HG03103 (cell line): ENCODE measurements at regions not wholly inside any gene's neighbourhood (a gene's known extent, or its start where the extent isn't known, plus 50 kb on each side); places are given as distances from the start of the nearest gene placed in this dataset.

Experiments used
- ATAC-seq: cut with Tn5 transposase; IDR thresholded peaks from one replicate; pipeline ENCODE4 v1.9.1; 2021; ENCODE audit warnings: low read depth; ENCODE audit not compliant: unreplicated experiment

GRCh38 chr17:79332011-79332554 is 257.5 kb downstream of the ENGASE start:
- no peak for ATAC-seq

GRCh38 chr17:79331492-79331891 is 256.9 kb downstream of the ENGASE start:
- no peak for ATAC-seq

- no peak for ATAC-seq
Measured at GRCh38 chr17:79330696-79331095, 256.1 kb downstream of the ENGASE start.

GRCh38 chr17:79330229-79330628 is 255.6 kb downstream of the ENGASE start:
- no peak for ATAC-seq

DNA sequence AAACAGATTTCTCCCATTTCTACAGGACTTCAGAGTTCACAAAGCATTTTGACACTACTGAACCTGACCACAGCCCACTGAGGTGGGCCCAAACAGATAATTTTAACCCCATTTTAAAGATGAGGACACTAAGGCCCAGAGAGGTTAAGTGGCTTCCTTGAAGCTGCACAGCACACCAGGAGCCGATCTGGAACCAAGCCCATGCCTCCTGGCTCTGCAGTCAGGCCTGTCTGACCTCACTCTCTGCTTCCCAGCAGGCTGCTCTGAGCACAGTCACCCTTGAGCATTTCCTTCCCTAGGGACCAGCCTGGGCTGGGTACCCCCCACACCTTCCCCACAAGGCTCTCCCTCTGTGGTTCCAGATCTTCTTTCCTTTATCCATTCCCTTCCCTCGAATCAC is 252.2 kb downstream of the ENGASE start:
- no peak for ATAC-seq

- ATAC-seq = no peak
Measured at GRCh38 chr17:79325709-79326430, 251.2 kb downstream of the ENGASE start.

- no peak for ATAC-seq
Measured at GRCh38 chr17:79324194-79324593, 249.6 kb downstream of the ENGASE start.

DNA sequence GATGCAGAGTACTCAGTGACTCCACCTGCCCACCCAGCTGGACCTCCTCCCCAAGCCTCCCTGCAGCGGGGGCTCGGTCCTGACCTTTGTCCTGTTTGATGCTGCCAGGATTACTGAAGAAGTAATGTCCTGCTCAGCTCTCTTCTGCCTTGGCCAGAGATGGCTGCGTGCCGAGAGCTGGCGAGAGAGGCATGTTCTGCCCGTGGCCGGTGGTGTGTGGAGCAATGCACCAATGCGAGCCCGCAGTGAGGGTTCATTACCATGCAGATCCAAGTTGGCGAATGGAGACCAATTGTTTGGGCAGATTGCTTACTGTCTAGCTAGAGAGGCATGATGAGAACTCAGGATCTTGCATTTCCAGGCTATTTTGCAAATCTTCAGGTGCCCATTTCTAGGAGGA is 248.9 kb downstream of the ENGASE start:
- ATAC-seq = no peak

DNA sequence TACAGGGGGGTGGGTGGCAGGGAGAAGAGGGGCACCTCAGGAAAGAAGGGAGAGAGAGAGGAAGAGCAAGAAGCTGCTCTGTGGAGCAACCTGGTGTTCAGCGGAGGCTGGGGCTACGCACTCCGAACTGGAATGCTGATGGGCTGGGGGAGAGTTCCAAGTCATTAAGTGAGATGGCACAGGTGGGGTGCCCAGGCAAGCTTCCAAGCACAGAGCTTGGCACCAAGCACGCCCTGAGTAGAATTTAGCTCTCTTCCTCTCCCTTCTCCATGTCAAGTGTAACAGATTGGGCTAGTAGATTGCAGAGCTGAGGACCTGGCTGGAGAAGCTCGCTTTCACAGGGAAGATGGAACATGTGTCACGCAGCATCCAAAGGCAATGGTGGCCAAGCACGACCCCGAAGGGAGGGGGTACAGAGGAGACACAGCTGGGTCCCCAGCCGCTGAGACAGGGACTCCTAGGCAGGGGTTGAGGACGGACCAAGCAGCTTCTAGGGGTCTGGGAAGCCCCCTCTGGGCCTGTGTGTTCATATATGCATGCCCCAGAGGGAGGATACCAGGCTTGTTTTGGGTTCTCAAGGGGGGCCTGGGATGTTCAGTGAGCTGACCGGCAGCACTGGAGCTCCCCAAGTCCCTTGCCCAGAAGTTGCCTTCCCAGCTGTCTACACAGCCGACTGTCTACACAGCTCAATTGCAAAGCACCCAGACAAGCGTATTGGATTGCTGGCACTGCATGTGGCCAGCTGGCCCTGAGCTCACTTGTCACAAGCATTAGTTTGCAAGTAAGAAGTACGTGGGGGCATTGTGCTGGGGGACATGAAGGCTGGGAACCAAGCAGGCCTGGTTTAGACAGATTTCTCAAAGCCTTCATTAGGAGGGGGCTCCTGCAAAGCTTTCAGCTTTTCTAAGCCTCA is 247.8 kb downstream of the ENGASE start:
- ATAC-seq = no peak

DNA sequence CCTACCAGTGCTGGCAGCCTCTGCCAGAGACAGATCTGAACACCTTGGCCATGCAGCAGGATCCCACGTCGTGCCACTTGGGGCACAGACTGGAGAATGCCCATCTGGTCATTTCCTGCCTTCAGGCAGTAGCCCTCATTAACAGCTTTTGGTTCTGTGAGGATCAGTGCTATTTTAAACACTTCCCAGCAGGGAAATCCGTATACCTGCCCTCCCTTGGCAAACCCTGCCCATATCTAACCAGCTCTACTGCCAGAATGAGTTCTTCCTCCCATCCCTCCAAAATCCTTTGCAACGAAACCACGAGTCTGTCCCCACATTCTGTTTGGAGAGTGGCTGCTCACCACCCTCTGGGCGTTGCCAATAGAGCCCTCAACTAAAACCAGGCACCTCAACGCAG is 245.7 kb downstream of the ENGASE start:
- ATAC-seq = no peak

DNA sequence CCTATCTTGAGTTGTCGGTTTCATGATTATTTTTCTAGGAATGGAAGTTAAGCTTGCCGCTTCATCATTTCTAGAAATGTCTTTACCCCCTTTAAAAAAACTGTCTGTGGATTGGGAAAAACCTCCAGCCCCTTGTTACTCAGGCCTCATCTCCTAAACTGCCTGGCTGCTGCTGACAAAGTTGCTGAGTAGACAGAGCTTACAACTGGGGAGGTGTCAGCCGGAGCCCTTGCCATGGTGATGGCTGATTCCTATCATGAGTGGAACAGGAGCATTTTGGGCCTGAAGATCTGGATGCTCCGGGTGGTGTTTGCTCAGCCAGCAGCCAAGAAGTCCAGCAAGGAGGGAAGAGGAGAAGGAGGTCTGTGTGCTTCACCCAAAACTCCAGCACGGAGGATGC is 243.3 kb downstream of the ENGASE start:
- no peak for ATAC-seq

DNA sequence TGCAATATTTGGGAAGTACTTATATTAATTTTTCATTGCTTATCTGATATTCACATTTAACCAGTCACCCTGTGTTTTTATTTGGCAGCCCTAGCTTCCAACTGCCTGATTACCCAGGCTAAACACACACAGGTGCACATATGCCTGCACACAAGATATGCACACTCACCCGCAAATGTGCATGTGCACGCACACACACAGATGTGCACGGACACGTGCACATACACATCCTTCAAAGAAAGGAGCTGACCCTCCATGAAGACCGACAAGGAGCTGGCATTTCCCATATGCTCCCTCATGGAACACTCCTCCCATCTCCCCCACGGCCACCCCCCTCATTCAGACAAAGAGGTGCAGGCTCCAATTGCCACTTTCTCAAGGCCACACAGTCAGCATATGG is 242.2 kb downstream of the ENGASE start:
- no peak for ATAC-seq

DNA sequence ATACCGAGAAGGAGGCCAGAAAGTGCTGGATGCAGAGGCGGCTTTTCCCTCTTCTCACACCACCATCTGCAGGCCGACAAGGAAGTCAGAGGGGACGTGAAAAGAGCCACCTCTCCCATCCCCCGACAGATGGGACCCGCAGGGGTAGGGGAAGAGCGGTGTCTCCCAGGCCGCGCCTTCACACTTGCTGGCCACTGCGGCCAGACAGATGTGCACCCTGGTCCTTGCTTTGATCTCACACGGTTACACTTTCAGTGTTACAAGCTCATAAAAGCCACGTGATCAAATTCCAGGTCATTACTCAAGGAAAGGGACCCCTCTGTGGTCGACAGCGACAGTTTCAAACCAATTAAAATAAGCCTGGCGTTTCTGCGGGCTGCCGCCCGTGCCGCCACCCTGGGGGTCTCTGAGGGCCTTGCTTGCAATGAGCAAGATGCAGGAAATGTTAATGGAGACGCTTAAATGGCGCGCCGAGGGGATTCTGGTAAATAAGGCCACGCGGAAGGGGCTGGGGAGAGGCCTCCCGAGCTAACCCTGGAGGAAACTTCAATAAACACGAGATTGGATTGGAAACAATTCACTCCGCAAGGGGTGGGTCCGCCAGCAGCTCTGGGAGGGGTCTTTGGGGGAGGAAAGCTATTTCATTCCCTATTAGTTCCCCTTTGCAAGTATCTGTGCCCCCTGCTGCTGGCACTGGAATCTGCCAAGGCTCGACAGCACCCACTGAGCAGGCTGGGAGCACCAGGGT is 240.9 kb downstream of the ENGASE start:
- ATAC-seq = no peak

GRCh38 chr17:79314617-79315357 is 240.2 kb downstream of the ENGASE start:
- ATAC-seq = no peak

GRCh38 chr17:79311373-79311772 is 236.7 kb downstream of the ENGASE start:
- ATAC-seq = no peak

DNA sequence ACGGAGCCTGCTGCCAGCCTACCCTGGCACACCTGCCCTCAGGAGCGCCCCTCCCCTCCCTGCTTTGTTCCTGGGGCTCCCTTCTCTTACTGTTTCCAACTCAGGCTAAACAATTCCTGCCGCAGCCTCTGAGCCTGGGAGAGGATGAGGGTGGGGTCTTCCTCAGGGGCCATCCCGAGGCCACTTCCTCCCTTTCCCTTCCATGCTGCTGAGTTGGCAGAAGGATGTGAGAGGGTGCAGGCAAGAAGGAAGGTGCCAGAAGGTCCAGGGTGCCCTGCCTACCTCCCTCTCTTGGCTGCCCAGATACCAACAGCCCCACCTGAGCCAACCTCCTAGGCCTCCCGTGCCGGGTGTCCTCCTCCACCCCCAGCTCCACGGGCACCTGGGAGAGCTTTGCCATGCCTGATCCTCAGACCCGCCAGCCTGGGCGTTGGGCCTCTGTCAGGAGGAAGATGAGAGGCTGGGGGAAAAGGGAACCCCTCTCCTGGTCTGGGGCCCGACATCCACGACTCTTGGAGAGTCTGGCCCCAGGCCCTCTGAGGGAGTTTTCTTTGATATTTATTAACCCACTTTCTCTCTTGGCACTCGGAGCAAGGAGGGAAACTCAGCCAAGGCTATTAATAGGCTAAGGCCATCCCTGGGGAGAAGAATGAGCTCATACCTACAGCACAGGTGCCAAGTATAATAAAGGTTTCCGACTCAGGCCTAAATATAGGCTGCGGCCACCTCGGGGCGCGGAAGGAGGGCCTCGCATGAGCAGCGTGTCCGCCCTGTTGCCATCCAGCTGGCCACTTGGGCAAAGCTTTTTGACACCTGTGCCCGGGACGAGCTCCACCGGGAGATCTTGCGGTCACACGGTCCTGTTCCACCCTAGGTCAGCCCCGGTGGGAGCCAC is 232.0 kb downstream of the ENGASE start:
- ATAC-seq = no peak

DNA sequence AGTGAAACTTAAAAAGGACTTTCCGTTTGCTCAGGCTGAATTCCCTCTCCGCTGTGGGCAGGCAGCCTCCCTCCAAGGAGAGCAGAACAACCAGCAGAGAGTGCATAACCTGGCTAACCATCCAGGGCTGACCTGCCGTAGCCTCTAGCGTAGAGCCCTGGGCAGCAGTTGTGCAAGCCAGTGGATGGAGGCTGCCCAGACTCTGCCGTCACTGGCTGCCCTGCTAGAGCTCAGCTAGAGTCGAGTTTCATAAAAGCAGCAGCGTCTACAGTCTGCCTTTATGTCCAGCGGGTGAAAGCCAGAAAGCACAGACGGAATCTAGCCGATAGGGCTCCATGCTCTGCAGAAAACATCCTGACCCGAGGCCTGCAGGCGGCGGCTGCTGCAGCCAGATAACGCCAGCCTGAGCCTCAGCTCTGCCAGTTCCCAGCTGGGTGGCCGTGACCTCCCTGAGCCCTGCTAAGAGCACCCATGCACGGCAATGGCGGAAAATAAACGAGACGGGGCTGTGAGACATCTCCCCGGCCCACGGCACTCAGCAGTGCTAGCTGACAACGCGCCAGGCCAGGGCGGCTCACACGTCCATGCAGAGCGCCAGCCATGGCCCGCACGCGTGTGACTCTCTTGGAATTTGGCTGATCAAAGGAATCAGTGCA is 231.3 kb downstream of the ENGASE start:
- no peak for ATAC-seq

GRCh38 chr17:79305376-79305767 is 230.7 kb downstream of the ENGASE start:
- ATAC-seq = no peak

DNA sequence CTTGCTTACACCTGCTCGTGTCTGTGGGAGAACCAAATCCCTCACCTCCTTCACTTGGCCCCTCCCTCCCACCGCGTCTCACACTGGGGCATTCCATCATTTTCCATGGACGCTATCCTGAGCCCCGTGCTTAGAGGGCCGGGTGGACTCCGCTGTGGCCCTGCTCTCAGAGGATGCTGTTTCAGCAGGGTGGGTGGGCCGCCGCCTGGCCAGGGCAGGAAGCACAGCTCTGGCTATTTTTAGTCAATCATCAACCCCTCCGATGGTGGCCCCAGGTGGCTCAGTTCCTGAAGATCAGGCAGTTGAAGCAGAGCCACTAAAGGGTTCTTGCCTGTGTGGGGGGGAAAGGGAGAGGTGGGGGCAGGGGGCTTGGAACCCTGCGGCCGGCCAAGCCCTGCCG is 230.3 kb downstream of the ENGASE start:
- no peak for ATAC-seq
